GM21390 (cell line): ENCODE measurements at regions not wholly inside any gene's neighbourhood (a gene's known extent, or its start where the extent isn't known, plus 50 kb on each side); places are given as distances from the start of the nearest gene placed in this dataset.
"Not testable (repeated sequence)": the region's sequence is repeated elsewhere in the genome, so short reads cannot be mapped to it uniquely, and the experiment has no call there.

ENCODE experiments used
- ATAC-seq: cut with Tn5 transposase; IDR thresholded peaks from one replicate; pipeline ENCODE4 v1.9.1; 2021; ENCODE audit not compliant: unreplicated experiment

DNA sequence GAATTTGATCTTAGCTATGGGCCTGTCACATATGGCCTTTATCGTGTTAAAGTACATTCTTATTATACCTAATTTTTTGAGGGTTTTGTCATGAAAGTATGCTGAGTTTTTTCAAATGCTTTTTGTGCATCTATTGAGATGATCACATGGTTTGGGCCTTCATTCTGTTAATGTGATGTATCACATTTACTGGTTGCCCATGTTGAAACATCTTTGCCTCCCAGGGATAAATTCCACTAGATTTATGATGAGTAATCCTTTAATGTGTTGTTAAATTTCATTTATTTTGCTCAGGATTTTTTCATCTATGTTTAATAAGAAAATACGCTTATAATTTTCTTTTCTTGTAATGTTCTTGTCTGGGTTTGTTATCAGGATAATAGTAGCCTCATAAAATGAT lies 442.0 kb downstream of the MDFIC start:
- no peak for ATAC-seq

DNA sequence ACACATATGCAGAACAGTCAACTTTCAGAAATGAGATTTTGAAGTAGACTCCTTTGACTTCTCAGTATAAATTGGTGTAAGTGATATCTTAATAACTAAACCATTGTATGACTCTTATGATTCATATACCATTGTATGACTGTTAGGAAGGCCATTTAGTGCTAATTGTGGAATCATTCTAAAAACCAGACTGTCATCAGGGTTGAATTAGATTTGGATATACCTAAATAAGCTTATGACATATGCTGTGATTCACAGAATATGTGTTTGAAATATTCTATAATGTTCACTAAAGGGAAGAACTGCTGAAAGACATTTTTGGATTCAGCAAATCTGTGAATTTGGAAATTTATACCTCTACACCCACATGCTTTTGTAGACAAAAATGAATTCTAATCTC lies 438.1 kb downstream of the MDFIC start:
- ATAC-seq = no peak

DNA sequence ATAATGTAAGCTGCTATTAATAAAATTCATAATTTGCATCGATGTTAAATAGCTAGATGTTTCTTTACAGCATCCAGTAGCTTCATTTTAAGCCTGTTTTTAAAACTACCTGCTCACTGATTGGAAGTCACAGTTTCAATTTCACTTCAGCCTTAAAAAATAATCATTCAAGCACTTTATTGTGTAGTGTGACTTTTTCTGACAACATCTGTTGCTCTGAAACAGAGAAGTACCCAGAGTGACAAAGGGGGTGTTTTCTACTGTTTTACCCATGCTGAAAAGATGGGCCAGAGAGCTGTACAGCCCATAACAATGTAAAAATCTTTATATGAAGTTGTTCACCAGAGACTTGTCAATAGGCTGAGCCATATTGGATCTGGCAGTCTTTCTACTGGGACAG lies 437.2 kb downstream of the MDFIC start:
- peak; percentile 70 for ATAC-seq

DNA sequence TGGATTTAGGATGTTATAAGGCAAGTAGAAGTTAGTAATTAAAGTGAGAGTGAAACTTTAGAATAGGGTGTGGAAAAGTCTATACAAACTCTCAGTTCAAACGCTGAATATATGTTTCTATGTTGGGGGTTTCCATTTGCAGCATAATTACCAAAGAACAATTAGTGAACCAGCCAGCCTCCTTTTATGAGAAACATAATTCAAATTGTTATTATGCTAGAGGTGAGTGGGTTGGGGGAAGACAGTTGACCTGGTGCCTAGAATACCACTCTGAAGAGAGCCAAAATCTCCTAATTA lies 435.8 kb downstream of the MDFIC start:
- ATAC-seq = no peak

DNA sequence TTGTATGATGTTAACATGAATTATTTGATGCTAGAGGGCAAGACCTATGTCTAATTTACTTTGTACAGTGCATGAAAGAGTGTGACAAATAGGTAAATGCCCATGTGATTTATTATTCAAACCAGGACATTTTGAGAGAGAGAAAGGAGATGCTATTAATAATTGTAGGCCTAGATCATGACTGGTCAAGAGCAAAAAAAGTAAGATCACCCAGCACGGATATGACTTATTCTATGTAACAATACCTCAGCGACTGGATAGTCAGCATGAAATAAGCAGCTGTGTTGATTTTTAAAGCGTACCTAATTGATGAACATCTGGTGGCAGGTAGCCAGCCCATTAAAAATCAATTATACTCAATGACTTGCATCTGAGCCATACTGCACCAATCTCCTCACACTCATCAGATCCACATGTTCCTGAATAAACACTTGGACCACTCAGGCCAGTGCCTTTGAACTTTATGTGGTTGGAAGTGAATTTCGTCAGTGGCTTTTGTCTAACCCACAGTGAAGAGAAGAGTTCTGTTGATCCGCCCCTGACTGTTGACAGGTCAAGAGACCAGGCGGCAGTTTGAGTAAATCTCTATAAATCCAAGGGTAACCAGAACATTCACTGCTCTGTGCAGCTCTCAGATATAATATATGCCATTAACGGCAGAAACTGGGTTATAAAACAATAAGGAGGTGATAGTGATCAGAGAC lies 435.3 kb downstream of the MDFIC start:
- no peak for ATAC-seq

DNA sequence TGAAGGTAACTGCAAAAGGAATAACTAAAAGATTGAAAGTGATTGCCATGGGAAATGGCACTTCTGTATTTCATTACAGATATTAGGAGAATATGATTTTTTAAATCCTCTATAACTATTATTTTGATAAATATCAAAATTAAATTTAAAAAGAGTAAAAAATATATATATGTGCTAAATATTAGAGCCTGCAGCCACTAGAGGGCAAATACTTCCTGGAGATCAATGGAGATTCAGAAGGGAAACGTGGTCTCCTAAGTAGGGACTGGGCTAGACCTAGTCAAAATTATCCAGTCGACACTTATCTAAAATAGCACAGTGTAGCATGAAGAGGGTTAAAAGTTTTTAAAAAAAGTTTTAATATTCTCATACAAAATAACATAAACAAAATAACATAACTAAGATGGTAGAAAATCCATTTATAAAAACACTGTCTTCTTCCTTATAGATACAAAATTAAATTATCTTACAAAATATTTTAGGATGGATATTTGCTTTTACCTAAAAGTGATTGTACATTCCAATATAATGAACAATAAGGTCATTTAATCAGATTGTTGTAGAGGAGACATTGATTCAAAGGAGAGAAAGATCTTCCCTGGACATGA lies 434.3 kb downstream of the MDFIC start:
- no peak for ATAC-seq

DNA sequence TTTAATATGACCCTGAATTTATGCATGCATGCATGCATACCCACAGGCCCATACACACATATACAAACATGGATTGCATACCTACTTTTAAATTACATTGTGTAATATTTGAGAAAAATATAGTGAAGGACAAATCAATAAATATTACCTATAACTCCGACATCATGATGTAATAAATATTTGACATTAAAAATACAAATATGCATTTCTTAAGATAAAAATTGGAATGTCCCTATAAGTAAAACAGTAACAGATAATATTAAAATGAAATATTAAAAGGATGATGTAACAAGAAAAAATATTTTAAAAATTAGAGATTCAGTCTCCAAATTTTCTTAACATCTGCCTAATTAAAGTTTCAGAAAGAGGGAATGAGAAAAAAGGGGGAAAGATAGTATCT lies 433.0 kb downstream of the MDFIC start:
- ATAC-seq = no peak

DNA sequence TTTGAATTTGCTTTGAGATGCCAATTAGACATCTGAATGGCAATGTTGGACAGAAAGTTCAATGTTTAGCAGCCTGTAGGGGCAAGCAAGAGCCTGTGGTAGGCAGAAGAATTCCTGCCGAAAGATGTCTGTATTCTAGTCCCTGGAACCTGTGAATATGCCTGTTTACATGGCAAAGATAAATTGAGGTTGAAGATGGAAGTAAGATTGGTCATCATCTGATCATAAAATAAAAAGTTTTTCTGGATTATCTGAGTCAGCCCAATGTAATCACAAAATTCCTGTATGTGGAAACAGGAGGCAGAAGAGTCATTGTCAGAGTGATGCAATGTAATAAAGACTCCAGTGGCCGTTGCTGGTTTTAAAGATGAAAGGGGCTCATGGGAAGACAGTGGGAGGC lies 430.5 kb downstream of the MDFIC start:
- ATAC-seq = no peak

DNA sequence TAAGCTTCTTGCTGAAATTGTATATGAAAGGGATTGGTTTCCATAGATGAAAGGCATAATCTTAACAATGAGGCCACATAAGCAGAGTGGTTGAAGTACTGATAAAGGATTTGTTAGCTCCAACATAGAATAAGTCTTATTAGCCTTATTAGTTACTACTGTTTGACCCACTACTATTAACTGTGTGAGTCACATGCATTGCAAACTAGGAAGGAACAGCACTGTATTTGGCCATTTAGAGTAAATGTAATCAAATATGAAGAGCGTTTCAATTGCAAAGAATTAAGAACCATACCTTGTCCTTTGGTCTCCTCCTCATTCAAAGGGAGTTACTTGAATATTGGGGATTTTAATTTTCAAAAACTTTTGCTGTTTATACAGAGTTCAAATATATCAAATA lies 428.9 kb downstream of the MDFIC start:
- no peak for ATAC-seq

DNA sequence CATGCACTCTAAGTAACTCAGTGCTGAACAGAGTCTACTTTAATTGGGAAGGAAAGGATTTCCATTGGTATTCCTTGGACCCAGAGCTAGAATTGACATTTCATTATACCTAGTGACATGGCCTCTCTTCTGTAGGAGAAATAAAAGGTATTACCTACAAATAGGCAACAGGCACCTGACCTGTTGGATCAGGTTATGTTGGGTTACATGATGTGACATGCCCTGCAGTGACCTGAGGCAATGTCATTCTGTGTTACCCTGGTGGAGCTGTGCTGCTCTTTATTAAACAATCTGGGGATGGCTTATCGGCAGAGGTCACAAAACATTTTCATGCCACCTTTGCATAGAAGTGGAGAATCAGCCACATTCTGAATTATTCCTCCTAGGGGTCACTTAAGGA lies 427.7 kb downstream of the MDFIC start:
- no peak for ATAC-seq

DNA sequence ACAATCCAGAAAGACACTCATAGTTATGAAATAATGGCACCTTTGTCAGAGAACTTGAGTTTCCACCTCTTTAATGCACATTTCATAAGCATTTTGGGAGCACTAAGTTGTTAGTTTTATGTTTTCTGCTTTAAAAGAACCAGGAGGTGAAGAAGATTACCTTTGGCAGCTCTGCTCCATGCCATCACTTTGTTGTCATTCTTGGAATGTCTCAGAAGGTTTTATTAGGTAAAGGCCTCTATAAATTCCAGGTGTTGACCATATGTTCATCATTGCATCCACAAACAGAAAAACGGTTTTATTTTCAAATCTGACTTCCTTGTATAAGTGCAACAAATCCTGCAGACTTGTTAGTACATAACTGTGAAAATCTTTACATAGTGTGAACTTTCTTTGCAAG lies 424.8 kb downstream of the MDFIC start:
- no peak for ATAC-seq

DNA sequence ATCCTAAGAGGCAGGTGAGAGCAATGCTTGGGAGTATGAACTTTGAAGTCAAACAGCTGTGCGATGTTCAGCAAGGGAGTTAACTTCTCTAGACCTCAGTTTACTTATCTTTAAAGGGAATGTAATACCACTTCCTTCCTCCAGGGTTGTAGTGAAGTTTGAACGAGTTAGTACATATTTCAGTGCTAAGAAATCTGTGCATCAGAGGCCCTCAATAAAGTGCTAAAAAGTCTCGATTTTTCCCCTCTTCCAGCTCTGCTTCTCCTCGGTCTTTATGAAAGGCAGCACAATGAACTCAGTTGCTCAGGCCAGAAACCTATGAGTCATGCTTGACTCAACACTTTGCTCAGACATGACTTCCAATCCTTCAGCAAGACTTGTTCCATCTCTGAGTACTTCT lies 418.9 kb downstream of the MDFIC start:
- ATAC-seq = no peak

DNA sequence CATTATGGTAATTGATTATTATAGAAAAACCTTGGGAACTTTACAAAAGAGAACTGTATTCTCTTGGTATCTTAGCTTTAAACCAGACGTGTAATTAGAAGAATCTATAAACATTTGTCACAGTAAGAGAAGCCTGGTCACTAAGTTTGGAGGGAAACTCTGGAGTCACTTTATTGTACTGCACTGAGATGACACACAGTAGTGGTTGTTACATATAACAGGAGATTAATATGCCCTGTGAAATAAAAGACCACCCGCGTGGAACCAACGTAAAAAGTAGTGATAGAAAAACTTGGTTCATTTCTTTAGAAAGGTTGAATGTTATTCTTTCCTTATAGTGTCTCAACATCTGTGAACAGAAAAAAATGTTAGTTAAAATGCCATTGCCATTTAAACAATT lies 416.1 kb downstream of the MDFIC start:
- no peak for ATAC-seq

DNA sequence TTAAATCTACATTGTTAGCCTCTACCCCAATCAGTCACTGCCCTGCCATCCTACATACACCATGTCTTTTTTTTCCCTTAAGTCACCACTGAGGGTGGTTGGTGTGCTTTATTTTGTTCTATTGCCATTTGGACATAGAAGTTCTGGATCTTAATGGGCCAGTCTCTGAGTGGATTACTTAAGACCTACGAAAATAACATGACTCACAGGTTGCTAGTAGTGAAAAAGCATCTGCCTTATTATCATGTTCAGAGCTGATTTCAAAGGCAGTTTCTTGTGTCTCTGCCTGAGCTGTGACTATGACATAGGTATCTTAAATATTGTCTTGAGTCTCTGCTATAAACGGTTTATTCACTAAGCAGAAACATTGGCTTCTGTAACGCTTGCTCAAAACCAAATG lies 410.8 kb downstream of the MDFIC start:
- no peak for ATAC-seq

DNA sequence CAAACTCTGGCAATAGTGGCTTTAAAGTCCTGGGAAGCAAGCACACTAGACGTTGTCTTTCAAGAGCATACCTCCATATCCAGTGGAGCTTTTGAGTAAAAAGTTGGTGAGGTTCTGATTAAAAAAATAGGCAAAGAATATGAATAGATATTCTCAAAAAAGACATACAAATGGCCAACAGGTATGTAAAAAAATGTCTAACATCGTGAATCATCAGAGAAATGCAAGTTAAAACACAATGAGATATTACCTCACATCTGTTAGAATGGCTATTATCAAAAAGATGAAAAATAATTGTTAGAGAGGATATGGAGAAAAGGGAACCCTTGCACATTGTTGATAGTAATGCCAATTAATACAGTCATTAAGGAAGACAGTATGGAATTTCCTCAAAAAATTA lies 407.1 kb downstream of the MDFIC start:
- no peak for ATAC-seq

DNA sequence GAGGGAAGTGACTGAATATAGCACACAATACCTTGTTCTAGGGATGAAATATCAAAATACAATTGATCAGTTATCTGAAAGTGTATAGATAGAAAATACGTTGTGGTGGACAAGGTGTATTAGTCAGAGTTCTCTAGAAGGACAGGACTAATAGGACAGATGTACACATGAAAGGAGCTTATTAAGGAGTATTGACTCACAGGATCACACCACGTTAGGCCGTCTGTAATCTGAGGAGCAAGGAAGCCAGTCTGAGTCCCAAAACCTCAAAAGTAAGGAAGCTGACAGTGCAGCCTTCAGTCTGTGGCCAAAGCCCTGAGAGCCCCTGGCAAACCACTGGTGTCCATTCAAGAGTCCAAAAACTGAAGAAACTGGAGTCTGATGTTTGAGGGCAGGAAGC lies 406.1 kb downstream of the MDFIC start:
- no peak for ATAC-seq

DNA sequence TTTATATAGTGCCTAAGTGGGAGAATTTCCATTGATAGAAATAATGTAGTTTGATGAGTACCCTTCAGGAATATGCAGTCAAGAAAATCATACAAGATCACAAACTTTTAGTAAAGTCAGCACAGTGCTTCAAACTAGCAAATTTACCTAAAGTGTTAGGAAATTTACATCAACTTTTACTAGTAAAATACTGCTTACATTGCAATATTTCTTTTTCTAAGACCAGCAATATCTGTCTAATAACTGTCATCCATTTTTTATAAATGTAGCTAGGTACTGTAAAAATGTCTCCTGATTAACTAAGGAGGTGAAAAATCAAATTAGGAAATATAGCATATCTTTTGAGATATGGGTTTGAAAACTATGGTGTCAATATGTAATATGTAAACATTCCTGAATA lies 405.4 kb downstream of the MDFIC start:
- no peak for ATAC-seq

DNA sequence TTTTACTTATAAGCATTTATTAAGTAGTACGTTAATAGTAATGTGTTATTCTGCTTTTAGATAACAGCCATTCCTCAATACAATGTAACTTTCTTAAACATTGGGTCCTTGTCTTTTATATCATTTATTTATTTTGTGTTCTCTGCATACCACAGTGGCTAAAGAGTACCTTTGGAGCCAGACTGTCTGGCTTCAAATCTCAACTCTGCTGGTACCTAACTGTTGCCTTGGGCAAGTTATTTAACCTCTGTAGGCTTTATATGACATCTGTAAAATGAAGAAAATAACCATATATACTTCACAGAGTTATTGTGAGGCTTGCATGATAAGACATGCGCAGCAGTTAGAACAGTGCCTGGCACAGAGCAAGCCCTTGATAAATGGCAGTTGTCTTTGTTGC lies 397.6 kb downstream of the MDFIC start:
- ATAC-seq = no peak

DNA sequence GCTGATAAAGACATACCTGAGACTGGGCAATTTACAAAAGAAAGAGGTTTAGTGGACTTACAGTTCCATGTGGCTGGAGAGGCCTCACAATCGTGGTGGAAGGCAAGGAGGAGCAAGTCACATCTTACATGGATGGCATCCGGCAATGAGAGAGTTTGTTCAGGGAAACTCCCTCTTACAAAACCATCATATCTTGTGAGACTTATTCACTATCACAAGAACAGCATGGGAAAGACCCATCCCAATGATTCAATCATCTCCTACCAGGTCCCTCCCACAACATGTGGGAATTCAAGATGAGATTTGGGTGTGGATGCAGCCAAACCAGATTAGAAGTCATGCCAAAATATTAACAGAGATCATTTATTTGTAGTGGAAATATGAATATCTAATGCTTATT lies 388.4 kb downstream of the MDFIC start:
- not testable (repeated sequence) for ATAC-seq

DNA sequence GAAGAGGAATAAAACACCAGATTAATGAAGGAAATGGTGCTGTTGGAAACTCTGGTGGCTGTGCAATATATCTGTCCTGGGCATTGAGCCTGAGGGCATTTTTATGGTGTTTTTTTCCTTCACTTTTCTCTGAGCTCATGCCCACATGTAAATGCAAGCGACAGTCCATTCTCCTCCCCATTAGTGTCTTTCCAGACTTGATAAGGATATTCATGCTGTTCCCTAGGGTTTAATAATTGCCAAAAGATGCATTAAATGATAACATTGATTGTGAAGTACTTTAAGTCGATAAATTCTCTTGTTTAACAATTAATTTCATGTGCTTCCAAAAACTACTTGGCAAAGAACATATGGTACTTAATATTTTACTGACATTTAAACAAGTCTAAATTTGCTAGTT lies 384.7 kb downstream of the MDFIC start:
- ATAC-seq = no peak

DNA sequence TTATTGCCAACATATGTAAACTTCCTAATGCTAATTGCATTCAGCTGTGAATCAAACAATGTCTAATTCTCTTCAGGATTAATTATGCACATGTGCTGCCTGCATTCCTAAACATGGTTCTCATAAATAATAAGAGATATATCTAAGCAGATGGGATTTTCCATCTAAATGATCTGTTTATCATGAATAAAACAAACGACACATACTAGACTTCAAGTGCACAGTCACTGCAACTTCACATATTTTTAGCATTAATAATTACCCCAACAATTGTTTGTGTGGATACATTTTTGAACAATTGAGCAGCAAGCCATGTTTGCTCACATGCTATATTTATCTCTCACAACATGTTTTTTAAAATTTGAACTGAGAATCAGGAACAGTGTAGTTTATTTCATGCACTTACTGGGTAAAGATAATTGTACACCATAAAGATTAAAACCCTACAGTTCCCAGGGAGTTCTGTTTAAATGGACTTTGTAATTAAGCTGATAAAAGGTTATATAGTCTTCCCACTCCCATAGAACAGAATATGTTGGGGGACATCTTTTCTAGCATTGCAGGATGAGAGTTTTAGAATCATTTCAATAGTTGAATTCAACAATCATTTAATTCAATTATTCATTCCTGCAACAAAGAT lies 378.5 kb downstream of the MDFIC start:
- ATAC-seq = no peak

DNA sequence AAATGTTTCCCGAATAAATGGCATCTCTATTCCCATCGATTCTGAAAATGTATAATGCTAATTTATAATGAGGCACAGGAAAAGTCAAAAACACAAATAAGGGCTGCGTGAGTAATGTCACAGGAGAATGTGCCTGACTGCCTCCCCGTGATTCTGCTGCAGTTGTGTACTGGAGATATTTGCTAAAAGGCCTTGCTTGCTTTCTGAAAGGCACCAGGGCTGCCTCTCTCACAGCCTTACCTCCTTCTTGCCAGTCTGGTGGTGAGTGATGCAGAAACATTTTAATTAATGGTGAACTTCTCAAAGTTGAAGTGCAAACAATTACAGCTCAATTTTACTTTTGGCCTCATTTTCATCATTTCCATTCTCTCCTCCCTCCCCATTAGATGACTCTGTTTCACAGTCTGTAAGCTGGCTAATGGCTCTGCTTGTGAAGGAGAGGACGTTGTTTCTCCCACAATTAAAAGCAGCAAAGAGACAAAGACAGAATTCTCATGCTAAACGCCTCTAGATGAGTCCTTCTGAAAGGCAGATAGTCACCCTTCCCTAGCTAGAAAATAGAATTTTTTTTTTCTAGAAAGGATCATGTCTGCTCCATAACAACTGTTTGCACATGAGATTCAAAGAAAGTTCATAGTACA lies 377.6 kb downstream of the MDFIC start:
- ATAC-seq = no peak
